Ovary (tissue), 3 donors: ENCODE measurements at regions not wholly inside any gene's neighbourhood (a gene's known extent, or its start where the extent isn't known, plus 50 kb on each side); places are given as distances from the start of the nearest gene placed in this dataset.

Experiments used
- POLR2A ChIP-seq: fragments of 450-650 bp; IDR thresholded peaks from one replicate; pipeline ENCODE4 v1.6.1; 2017; ENCODE audit warnings: antibody characterized with exemption, mild to moderate bottlenecking, moderate library complexity
- TF ChIP-seq, protein P1 (sequence below), 3 donors: fragments of 450-650 bp in 2 of 3; fragments of 200-600 bp in 1 of 3; IDR thresholded peaks; one replicate each; pipeline versions ENCODE4 v1.5.1 to v1.8.0; 2016 to 2022; ENCODE audit warnings: antibody characterized with exemption in 3 of 3, mild to moderate bottlenecking in 1 of 3
- donor health status: DM: no; HTN: no; CAD: no.

DNA sequence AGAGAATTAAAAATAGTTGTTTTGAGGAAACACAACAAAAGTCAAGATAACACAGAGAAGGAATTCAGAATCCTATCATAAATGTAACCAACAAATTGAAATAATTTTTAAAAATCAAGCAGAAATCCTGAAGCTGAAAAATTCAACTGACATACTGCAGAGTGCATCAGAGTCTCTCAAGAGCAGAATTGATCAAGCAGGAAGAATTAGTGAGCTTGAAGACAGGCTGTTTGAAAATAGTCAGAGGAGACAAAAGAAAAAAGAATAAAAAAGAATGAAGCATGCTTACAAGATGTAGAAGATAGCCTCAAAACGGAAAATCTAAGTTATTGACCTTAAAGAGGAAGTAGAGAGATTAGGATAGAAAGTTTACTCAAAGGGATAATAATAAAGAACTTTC, 65.8 kb upstream of the PPP2R5C start:
- no peak for TF ChIP-seq POLR2A
- TF ChIP-seq, protein P1, sequence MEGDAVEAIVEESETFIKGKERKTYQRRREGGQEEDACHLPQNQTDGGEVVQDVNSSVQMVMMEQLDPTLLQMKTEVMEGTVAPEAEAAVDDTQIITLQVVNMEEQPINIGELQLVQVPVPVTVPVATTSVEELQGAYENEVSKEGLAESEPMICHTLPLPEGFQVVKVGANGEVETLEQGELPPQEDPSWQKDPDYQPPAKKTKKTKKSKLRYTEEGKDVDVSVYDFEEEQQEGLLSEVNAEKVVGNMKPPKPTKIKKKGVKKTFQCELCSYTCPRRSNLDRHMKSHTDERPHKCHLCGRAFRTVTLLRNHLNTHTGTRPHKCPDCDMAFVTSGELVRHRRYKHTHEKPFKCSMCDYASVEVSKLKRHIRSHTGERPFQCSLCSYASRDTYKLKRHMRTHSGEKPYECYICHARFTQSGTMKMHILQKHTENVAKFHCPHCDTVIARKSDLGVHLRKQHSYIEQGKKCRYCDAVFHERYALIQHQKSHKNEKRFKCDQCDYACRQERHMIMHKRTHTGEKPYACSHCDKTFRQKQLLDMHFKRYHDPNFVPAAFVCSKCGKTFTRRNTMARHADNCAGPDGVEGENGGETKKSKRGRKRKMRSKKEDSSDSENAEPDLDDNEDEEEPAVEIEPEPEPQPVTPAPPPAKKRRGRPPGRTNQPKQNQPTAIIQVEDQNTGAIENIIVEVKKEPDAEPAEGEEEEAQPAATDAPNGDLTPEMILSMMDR (IDR thresholded peaks at IDR 0.05): no peak
